Keratinocyte (primary cell): ENCODE measurements at regions not wholly inside any gene's neighbourhood (a gene's known extent, or its start where the extent isn't known, plus 50 kb on each side); places are given as distances from the start of the nearest gene placed in this dataset.

ENCODE experiments used
- DNase-seq: peaks from one replicate; pipeline ENCODE4 v3.0.0-alpha.2; 2011; ENCODE audit warnings: low read depth, missing footprints, low spot score
- FAIRE-seq: peaks from 2 replicates; lab custom pipeline; 2011; peaks lifted over from hg19 to GRCh38; lab: Jason Lieb, UNC
- H2AFZ ChIP-seq: 2 replicates; pipeline ENCODE4 v1.6.0; 2012; ENCODE audit warnings: low read length, control low read depth, inconsistent platforms; ENCODE audit not compliant: control insufficient read depth
- H3K27ac ChIP-seq: 2 replicates; pipeline ENCODE4 v1.5.1; 2011; ENCODE audit warnings: low read length; ENCODE audit not compliant: control insufficient read depth, insufficient read depth
- H3K27me3 ChIP-seq: 3 replicates; pipeline ENCODE4 v1.6.0; 2011; ENCODE audit warnings: low read length; ENCODE audit not compliant: control insufficient read depth, insufficient read depth; ENCODE audit errors: extremely low read depth
- H3K36me3 ChIP-seq, 2 experiments: 2 replicates in 1 of 2; 3 replicates in 1 of 2; pipeline ENCODE4 v1.5.1; 2011; ENCODE audit warnings: low read length in 2 of 2, mild to moderate bottlenecking in 1 of 2; ENCODE audit not compliant: control insufficient read depth in 2 of 2, insufficient read depth in 2 of 2; ENCODE audit errors: extremely low read depth in 1 of 2
- H3K4me1 ChIP-seq: 3 replicates; pipeline ENCODE4 v1.5.1; 2011; ENCODE audit warnings: low read length; ENCODE audit not compliant: control insufficient read depth, insufficient read depth; ENCODE audit errors: extremely low read depth
- H3K4me2 ChIP-seq: 3 replicates; pipeline ENCODE4 v1.6.0; 2011; ENCODE audit warnings: low read depth, low read length; ENCODE audit not compliant: control insufficient read depth, insufficient read depth; ENCODE audit errors: extremely low read depth
- H3K4me3 ChIP-seq, 3 experiments: fragments of 200-600 bp in 1 of 3; sonication (generic) in 1 of 3; 2 replicates in 2 of 3; 3 replicates in 1 of 3; pipeline ENCODE4 v1.5.1; 2011 to 2016; ENCODE audit warnings: low read length in 3 of 3, mild to moderate bottlenecking in 3 of 3, control low read depth in 2 of 3, inconsistent platforms in 1 of 3, low read depth in 1 of 3, mixed read lengths in 1 of 3, mixed run types in 1 of 3, moderate library complexity in 1 of 3; ENCODE audit not compliant: control insufficient read depth in 2 of 3, insufficient read depth in 2 of 3; ENCODE audit errors: extremely low read depth in 1 of 3
- H3K79me2 ChIP-seq: 2 replicates; pipeline ENCODE4 v1.6.0; 2012; ENCODE audit warnings: low read length; ENCODE audit not compliant: control insufficient read depth, insufficient read depth
- H3K9ac ChIP-seq: 3 replicates; pipeline ENCODE4 v1.6.0; 2011; ENCODE audit warnings: low read length; ENCODE audit not compliant: control insufficient read depth, insufficient read depth; ENCODE audit errors: extremely low read depth
- H3K9me1 ChIP-seq: 3 replicates; pipeline ENCODE4 v1.6.0; 2011; ENCODE audit warnings: low read length; ENCODE audit not compliant: control insufficient read depth, insufficient read depth; ENCODE audit errors: extremely low read depth
- H3K9me3 ChIP-seq: 2 replicates; pipeline ENCODE4 v1.5.1; 2012; ENCODE audit warnings: low read depth, low read length; ENCODE audit not compliant: control insufficient read depth
- H4K20me1 ChIP-seq: 3 replicates; pipeline ENCODE4 v1.6.0; 2011; ENCODE audit warnings: low read length; ENCODE audit not compliant: control insufficient read depth, insufficient read depth; ENCODE audit errors: extremely low read depth
- EZH2 ChIP-seq: IDR thresholded peaks from one replicate; pipeline ENCODE4 v1.6.1; 2012; ENCODE audit warnings: inconsistent platforms, mild to moderate bottlenecking, low read length, moderate library complexity
- dilution Hi-C: fragments of 300-500 bp; cut with MboI; formaldehyde crosslinking; loops from one replicate; pipeline ENCODE4 v1.7.0; 2020; ENCODE audit warnings: low sequenced_read_pairs; ENCODE audit not compliant: extremely low pct_ligation_motif_present
- TF ChIP-seq, protein P1 (sequence below), 3 experiments: IDR thresholded peaks in 1 of 3; conservative IDR thresholded peaks in 1 of 3; optimal IDR thresholded peaks in 1 of 3; 2 replicates in 2 of 3; 3 replicates in 1 of 3; pipeline versions ENCODE3 to v1.5.1; 2011; ENCODE audit warnings: low read length in 3 of 3, mild to moderate bottlenecking in 3 of 3, moderate library complexity in 2 of 3, control low read depth in 1 of 3, inconsistent platforms in 1 of 3; ENCODE audit not compliant: insufficient read depth in 2 of 3; ENCODE audit errors: extremely low read depth in 1 of 3

DNA sequence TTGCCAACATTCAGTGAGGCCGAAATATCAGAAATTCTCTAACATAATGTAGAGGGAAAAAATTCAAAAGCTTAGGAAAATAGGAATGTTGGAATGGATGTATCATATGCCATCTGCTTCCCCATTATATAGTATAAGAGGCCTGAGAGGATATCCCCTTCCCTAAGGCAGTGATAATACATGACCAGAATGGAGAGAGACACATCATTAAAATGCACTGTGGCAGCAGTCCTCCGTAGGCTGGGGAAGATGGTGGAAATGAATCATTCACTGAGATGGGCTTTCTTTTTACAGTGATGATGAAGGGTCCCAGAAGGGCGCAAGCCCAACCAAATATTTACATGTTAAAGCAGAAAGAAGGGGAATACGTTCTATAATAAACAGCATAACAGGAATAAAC, 799.1 kb upstream of the SPRY2 start:
- dilution Hi-C loops: no loop called here
- Histone ChIP-seq H3K4me3 (no peak overlapping the region), H3K9me1 (no peaks in the 10 kb centered on the region), H3K27ac (no peak overlapping the region), H3K4me2 (no peak overlapping the region), H4K20me1 (no peaks in the 10 kb centered on the region), H2AFZ (no peak overlapping the region), H3K79me2 (no peaks in the 10 kb centered on the region), H3K9me3 (no peaks in the 10 kb centered on the region), H3K36me3 (no peaks in the 10 kb centered on the region), H3K9ac (no peak overlapping the region), H3K4me1 (no peaks in the 10 kb centered on the region), H3K27me3 (no peaks in the 10 kb centered on the region)
- TF ChIP-seq EZH2: no peak
- TF ChIP-seq, protein P1, sequence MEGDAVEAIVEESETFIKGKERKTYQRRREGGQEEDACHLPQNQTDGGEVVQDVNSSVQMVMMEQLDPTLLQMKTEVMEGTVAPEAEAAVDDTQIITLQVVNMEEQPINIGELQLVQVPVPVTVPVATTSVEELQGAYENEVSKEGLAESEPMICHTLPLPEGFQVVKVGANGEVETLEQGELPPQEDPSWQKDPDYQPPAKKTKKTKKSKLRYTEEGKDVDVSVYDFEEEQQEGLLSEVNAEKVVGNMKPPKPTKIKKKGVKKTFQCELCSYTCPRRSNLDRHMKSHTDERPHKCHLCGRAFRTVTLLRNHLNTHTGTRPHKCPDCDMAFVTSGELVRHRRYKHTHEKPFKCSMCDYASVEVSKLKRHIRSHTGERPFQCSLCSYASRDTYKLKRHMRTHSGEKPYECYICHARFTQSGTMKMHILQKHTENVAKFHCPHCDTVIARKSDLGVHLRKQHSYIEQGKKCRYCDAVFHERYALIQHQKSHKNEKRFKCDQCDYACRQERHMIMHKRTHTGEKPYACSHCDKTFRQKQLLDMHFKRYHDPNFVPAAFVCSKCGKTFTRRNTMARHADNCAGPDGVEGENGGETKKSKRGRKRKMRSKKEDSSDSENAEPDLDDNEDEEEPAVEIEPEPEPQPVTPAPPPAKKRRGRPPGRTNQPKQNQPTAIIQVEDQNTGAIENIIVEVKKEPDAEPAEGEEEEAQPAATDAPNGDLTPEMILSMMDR (optimal IDR thresholded peaks at IDR 0.05 in 1 of 3, IDR thresholded peaks at IDR 0.05 in 1 of 3, conservative IDR thresholded peaks at IDR 0.05 in 1 of 3; ENCODE audit: extremely low read depth in 1 of 3, insufficient read depth in 2 of 3, low read length in 3 of 3): no peak
- FAIRE-seq (no peak), DNase-seq (no peak)

DNA sequence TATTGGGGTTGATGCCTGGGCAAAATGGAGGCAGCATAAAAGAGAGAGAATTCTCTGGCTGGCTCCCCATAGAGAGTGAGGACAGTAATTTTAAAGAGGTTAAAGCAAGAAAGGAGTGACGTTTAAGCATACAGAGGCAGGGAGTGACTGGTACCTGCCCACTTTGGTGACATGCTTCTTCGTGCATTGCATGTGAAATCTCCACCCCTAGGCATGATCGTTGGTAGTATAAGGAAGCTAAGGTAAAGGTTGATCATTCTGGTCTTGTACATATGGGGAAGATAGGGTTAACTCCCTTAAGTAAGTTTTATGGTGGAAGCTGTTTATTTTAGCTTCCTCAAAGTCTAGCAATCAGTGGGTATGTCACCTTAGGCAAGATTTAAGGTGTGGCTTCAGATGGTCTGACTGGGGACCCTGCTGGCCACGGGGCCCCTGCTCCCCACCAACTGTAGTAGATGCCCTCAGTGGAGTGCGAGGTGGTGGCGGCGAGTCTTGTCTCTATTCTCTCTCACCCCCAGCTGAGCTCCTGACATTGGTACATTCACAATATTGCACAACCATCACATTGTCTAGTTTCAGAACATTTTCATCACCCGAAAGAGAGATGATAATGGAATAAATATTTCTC, 797.5 kb upstream of the SPRY2 start:
- no peak overlapping the region for H3K4me2 ChIP-seq
- no peak overlapping the region for H3K27ac ChIP-seq
- no peaks in the 10 kb centered on the region for H3K9me3 ChIP-seq
- no peak for FAIRE-seq
- dilution Hi-C loops: no loop called here
- no peaks in the 10 kb centered on the region for H3K36me3 ChIP-seq
- H3K4me1 ChIP-seq: no peaks in the 10 kb centered on the region
- no peak overlapping the region for H3K4me3 ChIP-seq
- no peaks in the 10 kb centered on the region for H3K79me2 ChIP-seq
- no peaks in the 10 kb centered on the region for H4K20me1 ChIP-seq
- no peaks in the 10 kb centered on the region for H3K27me3 ChIP-seq
- TF ChIP-seq, protein P1 (optimal IDR thresholded peaks at IDR 0.05 in 1 of 3, IDR thresholded peaks at IDR 0.05 in 1 of 3, conservative IDR thresholded peaks at IDR 0.05 in 1 of 3; ENCODE audit: extremely low read depth in 1 of 3, insufficient read depth in 2 of 3, low read length in 3 of 3): no peak
- TF ChIP-seq EZH2: no peak
- DNase-seq: no peak
- no peak overlapping the region for H3K9ac ChIP-seq
- no peak overlapping the region for H2AFZ ChIP-seq
- H3K9me1 ChIP-seq: no peaks in the 10 kb centered on the region
